ENCODE measurements at regions not wholly inside any gene's neighbourhood (a gene's known extent, or its start where the extent isn't known, plus 50 kb on each side); places are given as distances from the start of the nearest gene placed in this dataset.
"Not testable (repeated sequence)": the region's sequence is repeated elsewhere in the genome, so short reads cannot be mapped to it uniquely, and the experiment has no call there.

DNA sequence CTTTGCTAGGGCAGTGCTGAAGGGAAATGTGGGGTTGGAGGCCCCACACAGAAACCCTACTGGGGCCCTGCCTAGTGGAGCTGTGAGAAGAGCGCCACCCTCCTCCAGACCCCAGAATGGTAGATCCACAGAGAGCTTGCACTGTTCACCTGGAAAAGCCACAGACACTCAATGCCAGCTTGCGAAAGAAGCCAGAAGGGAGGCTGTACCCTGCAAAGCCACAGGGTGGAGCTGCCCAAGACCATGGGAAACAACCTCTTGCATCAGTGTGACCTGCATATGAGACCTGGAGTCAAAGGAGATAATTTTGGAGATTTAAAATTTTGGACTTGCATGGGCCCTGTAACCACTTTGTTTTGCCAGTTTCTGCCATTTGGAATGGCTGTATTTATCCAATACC, 615.4 kb upstream of the MIR17HG start:
- no peak for DNase-seq

DNA sequence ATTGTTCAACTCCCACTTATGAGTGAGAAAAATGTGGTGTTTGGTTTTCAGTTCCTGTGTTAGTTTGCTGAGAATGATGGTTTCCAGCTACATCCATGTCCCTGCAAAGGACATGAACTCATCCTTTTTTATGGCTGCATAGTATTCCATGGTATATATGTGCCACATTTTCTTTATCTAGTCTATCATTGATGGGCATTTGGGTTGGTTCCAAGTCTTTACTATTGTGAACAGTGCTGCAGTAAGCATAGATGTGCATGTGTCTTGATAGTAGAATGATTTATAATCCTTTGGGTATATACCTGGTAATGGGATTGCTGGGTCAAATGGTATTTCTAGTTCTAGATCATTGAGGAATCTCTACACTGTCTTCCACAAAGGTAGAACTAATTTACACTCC, 613.0 kb upstream of the MIR17HG start:
- DNase-seq: not testable (repeated sequence)

DNA sequence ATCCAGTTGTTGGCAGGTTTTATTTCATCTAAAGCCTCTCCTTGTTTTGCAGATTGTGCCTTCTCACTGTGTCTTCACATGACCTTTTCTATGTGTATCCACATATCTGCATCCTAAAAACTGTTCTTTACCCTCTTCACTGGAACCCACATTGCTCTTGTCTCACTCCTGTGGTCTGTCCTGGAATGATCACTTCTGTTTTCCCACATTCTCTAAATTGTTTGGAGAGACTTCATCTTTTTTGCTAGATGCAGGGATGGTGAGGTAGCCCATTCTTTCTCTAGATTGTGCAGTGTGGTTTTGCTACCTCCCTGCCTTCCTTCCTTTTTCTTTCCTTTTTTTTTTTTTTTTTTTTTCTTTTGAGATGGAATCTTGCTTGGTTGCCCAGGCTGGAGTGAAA, 608.6 kb upstream of the MIR17HG start:
- DNase-seq: no peak

DNA sequence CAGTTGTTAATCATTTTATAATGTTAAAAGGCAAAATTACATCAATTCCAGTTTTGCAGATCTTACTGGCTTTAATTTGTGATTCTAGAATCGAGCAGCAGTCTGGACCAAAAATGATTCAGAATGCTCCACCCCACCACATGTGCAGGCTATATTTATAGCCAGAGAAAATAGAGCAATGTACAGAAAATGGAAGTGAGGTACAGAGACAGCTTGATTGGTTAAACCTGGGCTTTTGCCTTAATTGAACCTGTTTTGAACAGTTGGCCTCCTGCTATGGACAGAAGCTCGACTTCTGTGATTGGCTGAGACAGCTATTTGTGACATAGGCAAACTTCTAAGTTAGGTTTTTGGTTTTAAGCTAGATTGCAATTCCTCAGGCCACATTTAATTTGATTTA, 607.4 kb upstream of the MIR17HG start:
- no peak for DNase-seq

DNA sequence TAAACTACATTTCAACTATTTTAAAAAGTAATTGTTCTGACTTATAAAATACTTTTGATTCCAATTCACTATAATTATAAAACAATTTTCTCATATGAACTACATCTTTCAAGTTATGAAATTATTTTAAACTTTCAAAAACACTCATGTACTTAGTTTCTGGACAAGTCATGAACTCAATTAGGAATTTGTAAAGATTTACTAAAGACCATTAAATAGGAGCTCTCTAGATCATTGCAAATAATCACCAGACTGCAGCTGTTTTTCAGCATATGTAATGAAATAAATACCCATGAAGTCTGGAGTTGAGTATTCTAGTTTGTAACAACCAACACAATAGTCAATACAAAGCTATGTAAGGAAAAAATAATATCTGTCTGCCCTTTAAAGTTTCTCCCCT, 605.1 kb upstream of the MIR17HG start:
- no peak for DNase-seq

DNA sequence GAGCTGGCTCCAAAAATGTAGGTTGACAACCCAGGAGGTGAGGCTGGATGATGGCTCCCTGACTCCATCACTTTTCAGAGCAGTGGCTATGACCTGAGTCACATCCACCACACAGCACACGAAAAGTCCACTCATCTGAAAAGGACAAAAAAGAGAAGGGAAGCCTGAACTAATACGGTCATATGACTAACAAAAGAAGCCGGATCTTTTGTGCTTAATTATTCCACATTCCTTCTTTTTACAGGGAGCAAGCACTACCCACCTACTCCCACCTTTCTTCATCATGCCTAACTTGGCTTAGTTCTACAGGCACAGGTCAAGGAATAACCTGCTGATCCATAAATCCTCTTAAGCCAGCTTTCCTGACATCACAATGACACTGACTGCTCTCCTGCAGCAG, 601.3 kb upstream of the MIR17HG start:
- no peak for DNase-seq

DNA sequence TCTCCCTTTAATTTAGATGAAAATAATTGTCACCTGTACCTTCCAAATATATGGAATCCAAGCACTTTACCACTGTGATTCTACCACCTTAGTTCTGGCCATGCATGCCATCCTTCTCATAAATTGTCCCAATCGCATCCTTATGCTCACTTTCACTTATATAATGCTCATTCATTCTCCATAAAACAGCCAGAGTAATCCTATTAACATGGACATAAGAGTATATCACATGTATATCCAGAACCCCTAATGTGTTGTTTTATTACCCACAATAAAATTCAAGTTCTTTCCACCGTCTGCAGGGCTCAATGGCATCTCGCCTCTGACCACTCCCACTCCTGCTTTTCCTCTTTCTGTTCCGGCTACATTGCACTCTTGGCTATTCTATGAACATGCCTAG, 597.5 kb upstream of the MIR17HG start:
- DNase-seq: no peak

DNA sequence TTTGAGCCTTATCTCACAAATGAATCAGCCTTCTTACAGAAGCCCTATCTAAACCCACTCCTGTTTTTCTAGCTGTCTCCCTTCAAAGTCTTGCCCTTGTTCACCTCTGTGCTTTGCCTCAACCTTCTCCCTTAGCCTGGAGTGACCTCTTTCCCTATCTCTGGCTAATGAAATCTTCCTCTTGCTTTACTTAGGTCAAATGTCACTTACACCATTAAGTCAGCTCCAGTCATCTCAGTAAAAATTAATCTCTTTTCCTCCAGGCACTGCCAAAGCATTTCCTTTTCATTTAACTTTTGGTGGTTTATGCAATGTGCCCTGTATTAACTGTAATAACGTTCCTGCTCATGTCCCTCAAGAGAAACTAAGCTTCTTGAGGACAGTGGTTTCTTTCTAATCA, 596.5 kb upstream of the MIR17HG start:
- no peak for DNase-seq

DNA sequence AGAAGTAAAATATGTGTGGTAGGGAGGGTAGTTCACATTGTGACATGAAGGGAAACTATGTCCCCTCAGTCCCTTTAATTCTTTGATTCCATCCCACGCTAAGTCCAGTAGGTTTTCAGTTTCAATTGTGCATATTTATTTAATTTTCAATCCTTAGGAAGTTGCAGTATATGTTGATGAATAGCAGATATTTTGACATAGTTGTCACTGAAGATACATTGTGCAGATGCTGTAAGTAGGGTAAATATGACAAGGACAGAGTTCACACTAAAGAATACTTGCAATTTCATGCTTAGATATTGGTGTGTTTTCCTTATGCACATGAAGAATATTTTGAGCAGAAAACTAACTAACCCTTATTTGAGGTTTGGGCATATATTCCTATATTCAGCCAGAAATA, 595.4 kb upstream of the MIR17HG start:
- no peak for DNase-seq

DNA sequence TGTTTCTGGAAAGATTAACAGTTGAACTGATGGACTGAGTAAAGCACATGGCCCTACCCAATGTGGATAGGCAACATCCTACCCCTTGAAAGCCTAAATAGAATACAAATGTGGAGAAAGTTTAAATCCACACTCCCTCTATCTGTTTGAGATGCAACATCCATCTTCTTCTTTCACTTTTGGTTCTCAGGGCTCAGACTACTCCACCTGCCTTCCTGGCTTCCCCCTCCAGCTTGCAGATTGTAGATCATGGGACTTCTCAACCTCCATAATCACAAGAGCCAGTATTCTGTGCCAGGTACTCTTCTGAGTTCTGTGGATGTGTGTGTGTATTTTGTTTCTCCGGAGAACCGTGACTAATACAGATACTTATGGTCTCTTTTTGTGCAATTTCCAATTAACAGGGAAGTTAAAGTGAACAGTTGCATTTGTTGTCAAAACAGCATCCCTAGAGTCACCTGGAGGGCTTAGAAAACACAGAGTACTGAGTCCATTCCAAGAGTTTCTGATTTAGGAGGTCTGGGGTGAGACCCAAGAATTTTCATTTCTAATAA, 590.3 kb upstream of the MIR17HG start:
- no peak for DNase-seq

DNA sequence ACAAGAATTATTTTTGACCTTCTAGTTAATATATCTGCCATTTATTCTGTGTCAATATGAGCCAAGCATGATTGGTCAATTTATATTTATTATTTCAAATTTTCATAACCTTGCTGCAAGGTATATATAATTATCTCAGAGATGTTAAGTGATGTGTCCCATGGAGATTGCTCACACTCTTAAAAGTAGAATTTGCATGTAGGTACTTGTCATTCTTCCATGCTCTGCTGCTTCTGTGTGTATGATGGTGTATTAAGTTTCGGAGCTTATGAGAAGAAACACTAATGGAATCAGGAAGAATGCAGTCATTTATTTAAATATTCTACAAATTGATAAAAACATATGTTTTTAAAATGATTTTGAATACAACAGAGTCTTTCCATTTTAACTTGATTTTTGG, 586.8 kb upstream of the MIR17HG start:
- no peak for DNase-seq

DNA sequence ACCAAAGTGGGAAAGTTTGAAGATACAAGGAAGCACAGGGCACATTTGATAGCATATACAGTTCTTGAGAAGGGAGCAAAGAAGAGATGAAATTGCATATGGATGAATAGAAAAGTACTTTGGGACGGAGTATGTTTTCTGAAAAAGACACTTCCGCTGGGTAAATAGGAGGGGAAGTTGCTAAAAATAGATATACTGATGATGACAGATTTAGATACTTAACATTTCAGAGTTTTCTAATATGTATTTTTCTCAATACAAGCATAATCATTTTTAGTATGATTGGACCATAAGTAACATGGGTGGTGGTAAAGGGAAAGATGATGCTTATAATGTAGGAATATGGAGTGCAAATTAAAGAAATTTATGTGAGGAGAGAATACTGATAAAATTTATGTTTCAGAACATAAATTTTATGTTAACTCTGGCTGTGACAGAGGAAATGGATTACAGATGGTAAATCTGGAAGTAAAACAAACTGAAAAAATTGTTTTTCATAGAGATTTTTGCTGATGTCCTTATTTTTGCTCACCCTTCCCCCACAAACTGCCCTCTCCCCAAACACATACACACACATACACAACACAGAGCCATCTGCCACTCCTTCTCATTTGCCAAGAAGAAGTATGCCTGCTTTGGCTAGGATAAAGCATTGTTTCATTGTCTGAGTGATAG, 583.9 kb upstream of the MIR17HG start:
- DNase-seq: no peak

DNA sequence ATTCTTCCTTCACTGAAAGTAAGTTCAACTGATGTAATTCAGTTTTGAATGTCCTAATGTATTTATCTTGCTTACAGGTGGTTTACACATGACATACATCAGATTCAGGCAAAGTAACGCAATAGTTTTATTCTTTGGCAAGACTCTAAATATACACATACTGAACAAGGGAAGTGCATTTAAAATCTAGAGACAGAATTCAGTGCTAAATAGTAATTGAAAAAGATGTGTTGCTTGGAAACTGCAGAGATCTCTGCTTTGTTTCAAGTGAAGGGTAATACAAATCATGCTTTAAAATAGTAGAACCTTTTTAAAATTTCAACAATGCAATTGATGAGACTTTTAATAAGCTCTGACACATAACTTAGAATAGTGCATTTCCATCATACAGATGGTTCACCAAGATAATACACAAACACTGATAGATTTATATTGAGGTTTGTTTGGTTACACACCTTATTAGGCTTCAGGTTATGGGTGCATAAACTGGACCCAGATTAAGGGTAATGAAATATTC, 581.0 kb upstream of the MIR17HG start:
- no peak for DNase-seq

DNA sequence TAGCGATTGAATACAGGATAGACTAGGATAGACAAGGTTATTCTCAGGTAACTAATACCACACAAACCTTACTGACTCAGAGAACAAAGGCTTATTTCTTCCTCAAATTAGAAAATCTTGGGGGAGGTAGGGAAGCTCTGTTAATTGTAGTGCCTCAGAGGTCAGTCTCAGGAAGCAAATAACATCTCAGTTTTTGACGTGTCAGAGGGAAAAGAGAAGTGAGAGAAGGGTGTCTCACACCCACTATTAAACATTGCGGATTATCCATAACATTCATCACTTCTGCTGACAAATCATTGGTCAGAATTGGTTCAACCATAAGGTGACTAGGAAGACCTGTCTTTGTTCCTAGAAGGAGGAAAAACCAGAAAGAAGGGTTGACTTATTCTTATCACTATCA, 579.4 kb upstream of the MIR17HG start:
- DNase-seq: no peak

DNA sequence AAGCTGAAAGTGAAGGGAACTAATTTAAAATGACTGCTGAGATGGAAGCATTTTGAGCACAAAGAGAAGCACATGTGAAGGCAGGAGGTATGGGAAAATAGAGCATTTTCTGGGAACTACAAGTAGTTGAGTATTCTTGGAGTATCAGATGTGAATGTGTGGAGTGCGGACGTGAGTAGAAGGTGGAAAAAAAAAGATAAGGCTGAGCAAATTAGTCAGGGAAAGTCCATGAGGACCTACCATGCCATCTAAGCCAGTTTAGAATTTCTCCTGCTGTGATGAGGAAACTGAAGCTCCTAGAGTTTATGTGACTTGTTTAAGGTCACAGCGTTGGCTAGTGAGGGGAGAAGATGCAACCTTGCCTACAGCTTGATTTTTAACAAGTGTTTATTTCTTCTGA, 578.1 kb upstream of the MIR17HG start:
- no peak for DNase-seq

DNA sequence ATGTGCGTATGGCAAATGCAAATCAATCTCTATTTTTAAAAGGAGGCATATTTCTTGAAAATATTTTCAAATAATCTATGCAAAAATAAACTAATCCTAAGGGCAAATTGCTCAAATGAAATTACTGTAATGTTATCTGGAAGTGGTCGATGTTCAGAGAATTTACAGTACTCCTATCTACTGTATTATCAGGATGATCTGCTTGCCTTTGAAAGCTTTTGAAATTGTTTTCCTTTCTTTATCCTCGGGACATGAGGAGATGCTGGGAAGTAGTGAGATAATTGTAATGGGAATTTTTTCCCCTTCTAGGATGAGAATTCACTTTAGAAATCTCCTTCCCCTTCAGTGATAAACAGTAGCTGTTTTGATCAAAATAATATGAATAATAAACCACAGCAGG, 577.2 kb upstream of the MIR17HG start:
- no peak for DNase-seq

DNA sequence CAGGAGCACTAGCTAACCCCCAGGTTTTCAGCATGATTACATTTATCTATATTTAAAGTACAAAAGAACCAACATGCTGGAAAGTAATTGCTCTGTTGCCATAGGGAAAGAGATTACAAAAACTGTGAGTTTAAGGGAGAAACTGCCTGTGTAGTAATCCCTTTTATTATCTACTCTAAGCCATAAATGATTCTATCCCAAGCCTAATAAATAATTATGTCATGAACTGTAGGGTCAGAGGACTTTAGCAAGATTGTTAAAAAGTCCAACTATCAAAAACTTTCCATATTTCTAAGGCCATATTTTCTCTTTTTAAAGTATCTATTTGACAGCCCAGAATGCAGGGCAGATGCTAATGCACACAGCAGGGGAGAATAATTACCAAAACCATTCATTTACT, 573.8 kb upstream of the MIR17HG start:
- no peak for DNase-seq

DNA sequence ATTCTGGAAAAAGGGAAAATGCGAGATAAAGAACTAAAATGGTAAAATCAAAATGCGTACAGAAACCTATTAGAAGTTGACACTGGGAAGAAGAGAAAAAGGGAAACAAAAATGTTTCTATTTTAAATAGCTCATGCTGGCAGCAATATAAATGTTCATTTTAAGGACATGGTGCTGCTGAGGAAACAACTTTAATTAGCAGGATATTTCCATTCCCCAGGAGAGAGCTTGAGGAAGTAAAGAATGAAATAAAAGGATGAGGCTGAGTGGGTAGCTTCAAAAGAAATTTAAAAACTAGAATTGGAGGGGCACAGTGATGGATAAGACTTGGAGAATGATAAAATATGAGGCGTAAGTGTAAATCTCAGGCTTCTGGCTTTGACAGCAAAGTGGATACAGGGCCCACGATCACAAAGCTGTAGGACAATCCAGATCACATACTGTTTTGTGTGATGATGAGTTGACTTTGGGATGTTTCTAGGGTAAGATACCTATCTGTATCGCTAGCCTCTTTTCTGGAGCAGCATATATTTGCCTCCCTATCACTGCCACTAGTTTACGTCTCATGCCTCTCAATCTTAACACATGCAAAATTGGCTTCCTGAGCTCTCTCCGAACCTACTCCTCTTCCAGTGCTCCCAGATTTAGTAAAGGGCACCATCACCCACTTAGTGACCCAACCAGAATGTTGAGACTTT, 571.3 kb upstream of the MIR17HG start:
- DNase-seq: no peak

DNA sequence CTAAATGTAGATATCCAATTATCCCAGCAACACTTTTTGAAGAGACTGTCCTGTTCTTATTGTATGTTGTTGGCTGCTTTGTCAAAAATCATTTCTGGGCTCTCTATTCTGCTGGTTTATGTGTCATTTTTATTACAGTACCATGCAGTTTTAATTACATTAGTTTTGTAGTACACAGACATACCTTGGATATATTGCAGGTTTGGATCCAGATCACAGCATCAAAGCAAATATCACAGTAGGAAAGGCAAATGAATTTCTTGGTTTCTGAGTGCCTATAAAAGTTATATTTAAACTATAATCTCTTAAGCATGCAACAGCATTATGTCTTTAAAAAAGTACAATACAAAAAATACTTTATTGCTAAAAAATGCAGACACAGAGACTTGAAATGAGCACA, 564.2 kb upstream of the MIR17HG start:
- DNase-seq: no peak

DNA sequence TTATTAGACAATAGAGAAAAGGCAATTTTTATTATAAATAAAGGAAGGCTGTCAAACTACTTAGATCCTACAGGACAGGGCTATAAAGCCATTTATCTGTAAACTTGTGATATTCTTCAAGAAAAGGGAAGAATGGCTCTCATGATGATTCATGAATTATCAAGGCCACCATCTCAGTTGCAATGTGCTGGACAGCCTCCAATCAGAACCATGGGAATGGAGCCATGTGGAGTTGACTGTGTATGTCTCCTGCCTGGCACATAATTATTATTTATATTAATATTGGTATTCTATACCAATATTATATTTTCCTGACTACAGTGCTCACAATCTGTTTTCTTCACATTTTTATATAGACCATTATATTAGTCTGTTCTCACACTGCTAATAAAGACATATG, 560.5 kb upstream of the MIR17HG start:
- no peak for DNase-seq

DNA sequence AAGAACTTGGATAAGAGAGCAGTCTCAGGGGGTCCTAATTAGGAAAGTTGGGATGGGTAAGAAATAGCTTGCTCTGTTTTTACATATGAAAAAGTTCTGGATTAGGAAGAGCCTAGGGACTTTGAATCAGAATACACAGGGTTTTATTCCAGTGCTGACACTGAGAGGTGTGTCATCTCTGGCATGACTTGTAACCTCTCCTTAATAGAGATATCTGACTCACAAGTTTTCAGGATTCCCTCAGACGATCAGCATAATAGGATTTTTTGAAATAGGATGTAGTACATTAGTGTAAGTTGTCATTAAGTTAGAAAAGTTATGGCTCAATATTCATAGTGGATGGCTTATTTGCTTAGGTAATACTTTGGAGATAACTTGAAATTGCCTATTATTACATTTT, 555.2 kb upstream of the MIR17HG start:
- DNase-seq: no peak

DNA sequence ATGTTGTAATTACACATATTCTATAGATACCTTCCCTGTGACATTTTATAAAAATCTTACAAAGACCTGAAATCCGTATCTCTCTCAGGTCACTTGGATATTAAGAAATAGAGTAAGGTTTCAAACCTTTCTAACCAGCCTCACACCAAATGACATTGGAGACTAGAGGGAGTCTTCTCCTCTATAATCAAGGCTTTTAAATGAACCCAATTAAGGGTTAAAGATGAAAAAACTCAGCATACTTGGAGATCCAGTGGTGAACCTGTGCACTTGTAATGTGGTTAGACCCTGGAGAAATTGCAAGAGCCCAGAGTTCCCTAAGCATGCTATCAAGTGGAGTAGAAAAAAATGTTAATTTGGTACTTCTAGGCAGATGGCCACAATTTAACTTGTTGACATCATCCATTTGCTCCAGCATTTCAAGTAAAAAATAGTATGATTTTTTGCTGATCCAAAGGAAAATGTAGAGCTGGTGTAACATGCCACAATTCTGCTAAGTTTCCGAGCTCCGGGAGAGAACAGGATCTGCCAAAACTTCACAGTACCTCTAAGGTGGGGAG, 554.1 kb upstream of the MIR17HG start:
- no peak for DNase-seq

DNA sequence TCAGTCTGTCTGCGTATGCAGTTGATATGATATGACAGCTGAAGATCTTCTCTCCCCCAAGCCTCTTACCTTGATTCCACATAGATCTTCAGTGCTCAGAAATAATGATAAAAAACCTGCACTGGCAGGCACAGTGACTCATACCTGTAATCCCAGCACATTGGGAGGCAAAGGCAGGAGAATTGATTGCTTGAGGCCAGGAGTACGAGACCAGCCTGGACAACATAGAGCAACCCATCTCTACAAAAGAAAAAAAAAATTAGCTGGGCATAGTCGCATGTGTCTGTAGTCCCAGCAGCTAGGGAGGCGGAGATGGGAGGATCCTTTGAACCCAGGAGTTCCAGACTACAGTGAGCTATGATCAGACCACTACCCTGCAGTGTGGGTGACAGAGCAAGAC, 551.0 kb upstream of the MIR17HG start:
- DNase-seq: no peak

DNA sequence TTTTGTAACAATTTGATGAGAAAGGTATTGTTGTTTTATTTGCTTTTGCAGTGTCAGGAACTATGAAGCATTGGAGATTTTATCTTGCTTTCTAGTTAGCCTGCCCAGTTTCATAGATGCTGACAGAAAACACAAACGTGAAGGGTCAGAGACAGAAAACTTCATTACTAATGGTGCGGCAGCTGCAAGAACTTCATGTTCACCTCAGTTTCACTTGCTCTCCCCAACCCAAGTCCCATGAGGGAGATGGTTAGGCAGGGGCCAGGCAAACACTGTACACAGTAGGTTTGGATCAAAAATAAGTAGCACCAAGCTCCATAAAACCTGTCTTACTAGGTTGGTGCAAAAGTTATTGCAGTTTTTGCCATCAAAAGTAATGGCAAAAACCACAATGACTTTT, 550.2 kb upstream of the MIR17HG start:
- no peak for DNase-seq

Measured in CD4-positive, alpha-beta T cell treated with Interleukin-21 for 1 hour (primary cell).